HG03521 (cell line): ENCODE measurements at regions not wholly inside any gene's neighbourhood (a gene's known extent, or its start where the extent isn't known, plus 50 kb on each side); places are given as distances from the start of the nearest gene placed in this dataset.

Experiments
- ATAC-seq: cut with Tn5 transposase; IDR thresholded peaks from one replicate; pipeline ENCODE4 v1.9.1; 2021; ENCODE audit warnings: mild to moderate bottlenecking, moderate library complexity; ENCODE audit not compliant: unreplicated experiment

- ATAC-seq: no peak
Measured at GRCh38 chr10:3361640-3362039, 189.1 kb upstream of the PITRM1 start.

DNA sequence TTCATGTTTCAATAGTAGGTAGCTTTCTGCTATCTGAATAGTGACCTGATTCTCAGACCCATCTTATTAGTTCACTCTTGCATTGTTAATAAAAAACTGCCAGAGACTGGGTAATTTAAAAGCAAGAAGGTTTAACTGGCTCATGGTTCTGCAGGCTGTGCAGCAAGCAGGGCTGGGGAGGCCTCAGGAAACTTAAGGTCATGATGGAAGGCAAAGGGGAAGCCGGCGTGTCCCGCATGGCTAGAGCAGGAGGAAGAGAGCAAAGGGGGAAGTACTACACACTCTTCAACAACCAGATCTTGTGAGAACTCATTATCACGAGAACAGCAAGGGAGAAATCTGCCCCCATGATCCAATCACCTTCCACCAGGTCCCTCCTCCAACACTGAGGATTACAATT is 185.2 kb upstream of the PITRM1 start:
- ATAC-seq: no peak

DNA sequence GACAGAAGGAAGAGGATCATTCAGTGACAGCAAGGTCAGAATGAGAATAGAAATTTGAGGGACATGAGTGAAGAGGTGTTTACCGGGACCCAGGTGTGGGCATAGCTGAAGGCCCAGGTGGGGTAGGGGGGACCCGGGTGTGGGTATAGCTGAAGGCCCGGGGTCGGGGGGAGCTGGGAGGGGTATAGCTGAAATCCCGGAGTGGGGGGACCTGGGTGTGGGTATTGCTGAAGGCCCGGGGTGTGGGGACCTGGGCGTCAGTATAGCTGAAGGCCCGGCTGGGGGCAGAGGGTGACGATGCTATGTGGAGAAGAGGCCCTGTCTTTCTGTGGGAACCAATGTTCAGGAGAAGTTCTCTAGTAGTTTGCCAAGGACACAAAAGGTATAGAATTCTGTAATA is 183.0 kb upstream of the PITRM1 start:
- ATAC-seq: no peak

- no peak for ATAC-seq
Measured at GRCh38 chr10:3354174-3354900, 181.8 kb upstream of the PITRM1 start.

DNA sequence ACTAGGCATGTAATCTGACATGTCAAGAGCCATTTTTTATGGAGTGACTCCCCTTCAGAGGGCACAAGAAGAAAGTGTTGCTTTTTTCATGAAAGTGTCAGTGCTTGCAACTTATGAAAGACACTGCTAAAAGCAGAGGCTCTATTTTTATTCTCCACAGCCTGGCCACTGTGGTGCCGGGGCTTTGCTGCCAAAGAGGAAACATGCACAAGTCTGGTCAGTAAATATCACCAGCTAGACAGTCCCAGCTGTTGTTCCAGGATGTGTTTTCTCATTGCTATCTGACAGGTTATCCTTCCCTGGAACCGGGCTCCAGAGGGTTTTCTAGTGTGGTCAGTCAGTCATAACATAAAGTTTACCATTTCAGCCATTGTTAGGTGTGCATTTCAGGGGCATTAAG is 180.7 kb upstream of the PITRM1 start:
- ATAC-seq: no peak

- ATAC-seq: no peak
Measured at GRCh38 chr10:3350617-3351258, 178.2 kb upstream of the PITRM1 start.

DNA sequence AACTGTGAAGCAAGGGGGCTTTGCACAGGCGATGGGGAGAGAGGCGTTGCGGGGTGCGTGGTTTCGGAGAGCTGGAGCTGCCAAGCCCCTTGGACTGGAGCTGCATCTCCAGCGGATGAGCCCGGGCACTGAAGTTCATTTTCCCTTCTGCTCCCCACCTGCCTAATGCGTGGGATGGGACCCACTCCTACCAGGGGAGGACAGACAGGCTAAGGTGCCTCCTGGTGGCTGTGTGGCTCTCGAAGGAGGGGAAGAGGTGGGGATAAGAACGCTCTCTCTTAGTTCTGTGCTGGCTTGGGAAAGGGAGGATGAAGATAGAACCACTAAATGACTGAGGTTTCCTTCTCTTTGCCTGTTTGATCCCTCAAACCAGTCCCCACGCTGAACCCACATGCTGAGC is 177.6 kb upstream of the PITRM1 start:
- no peak for ATAC-seq

DNA sequence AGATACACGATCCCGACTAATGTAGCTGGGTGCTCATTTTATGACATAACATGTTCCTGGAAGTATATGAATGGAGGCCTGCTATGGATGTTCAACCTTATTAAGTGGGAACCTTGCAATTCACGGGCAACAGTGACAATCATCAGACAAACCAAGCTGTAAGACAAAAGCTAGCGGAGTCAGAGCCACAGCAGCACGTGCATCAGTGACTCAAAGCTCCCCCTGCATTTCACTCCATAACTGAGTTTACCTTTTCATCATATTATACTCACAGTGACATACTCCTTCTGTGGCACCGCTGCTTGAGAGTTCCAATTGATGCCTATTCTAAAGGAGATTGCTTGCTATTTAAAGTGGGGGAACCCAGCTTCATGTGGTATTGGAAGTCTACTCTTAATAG is 176.0 kb upstream of the PITRM1 start:
- ATAC-seq: no peak

- ATAC-seq: no peak
Measured at GRCh38 chr10:3347413-3348182, 175.0 kb upstream of the PITRM1 start.

DNA sequence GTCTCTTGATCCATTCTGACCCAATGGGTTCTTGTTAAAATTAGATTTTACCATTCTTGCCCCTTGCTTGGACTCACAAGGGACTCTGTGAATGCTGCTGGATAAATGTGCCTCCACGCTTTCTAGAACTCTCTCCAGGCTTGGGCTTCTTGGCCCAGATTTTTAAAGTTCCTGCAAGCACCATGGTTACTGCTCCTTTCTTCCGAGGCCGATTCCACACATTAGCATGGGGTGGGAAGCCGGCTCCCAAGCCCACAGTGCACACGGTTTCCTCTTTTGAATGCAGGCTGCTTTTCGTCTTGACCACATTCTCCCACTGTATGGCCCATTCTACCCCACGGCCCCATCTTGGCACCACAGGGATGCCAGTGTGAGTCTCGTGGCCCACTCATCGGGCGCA is 174.3 kb upstream of the PITRM1 start:
- no peak for ATAC-seq

DNA sequence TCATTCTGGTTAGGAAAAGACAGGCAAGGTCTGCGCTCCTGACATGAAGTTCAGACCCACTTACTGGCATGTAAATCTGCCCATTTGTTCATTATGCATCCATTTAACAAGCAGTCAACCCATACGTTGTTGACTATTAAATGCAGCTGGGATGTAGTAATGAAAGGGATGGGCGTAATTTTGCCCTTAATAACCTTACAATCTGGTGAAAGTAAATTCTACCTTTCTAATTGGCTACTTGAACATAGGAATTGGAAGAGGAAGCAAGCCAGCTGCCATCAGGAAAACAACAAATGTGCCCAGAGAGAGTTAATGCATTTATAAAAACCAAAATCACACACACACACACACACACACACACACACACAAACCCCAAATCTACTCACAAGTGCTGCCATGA is 170.2 kb upstream of the PITRM1 start:
- ATAC-seq: no peak

DNA sequence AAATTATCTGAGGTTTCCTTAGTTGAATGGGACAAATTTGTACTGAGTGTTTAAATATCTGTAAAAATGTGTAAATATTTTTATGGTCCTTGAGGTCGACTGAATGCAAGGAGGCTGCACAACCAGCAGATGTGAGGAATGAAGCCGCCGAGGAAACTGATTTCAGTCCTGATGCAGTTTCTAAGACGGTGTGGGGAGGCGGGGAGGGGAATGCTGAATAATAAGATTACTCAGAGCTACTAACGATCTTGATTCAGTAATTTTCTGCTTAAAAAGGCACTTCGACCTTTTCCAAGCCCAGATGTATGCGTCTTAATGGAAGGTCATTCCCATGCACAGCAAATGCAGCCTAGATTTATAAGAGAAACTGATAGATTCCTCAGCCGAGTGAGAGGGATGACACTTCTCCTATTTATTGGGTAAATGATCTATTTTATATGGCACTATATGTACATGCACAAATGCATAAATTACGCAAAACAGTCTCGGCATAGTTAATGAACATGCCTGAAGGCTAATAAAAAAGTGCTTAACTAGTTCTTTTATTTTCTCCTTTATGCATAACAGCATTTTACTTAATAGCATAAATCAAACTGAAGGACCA is 167.6 kb upstream of the PITRM1 start:
- no peak for ATAC-seq

DNA sequence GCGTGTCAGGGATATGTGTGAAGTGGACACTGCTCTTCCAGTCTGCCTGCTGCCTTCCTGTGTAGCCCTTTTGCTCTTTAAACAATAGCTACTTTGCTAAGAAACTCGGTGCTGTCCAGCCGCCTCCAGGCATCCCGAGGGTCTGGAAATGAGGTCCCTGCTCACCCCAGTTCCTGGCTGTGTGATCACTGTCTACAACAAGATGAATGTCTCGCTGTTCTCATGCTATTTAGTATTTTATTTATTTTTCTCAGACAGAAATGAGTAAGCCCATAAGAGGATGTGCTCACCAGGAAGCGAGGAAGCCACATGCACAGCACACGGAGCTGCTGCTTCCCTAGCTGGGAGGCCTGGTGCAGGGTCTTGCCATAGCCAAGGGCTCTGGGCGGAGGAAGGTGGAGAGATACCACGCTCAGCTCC is 167.0 kb upstream of the PITRM1 start:
- ATAC-seq: no peak

GRCh38 chr10:3339121-3339520 is 166.5 kb upstream of the PITRM1 start:
- ATAC-seq: no peak

DNA sequence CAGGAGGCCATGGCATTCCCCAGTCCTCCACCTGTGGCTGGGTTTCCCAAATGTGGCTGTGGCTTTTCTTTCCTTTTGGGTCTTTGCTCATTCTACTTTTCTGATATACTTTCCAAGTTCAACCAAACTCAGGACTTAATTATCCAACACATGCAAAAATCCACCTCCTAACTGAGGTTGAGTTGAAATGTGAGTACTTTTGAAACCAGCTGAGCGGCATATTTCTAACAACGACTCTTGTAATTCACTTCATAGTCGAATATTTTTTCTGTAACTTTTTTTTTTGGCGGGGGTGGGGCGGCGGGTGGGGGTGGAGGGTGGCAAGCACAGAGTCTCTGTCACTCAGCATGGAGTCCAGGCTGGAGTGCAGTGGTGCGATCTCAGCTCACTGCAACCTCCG is 165.2 kb upstream of the PITRM1 start:
- ATAC-seq: no peak

GRCh38 chr10:3336673-3337293 is 164.2 kb upstream of the PITRM1 start:
- ATAC-seq: no peak

DNA sequence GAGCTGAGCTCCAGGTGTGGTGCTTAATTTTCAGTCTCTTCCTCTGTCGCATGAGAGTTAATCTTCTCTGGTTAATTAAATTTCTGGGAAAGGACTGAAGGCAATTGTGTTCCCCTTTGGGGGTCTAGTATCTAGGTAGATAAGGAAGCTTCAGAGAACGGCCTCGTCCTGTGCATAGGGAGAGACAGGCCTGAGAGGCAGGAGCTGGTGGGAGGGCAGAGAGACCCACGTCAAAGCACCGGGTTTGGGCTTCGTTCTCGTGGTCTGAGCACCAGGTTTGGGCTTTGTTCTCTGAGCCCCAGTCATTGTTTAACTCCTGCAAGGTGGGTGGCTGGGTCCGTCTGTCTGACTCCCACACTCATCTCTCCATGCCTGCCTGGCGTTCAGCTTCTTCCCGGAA is 160.8 kb upstream of the PITRM1 start:
- no peak for ATAC-seq

DNA sequence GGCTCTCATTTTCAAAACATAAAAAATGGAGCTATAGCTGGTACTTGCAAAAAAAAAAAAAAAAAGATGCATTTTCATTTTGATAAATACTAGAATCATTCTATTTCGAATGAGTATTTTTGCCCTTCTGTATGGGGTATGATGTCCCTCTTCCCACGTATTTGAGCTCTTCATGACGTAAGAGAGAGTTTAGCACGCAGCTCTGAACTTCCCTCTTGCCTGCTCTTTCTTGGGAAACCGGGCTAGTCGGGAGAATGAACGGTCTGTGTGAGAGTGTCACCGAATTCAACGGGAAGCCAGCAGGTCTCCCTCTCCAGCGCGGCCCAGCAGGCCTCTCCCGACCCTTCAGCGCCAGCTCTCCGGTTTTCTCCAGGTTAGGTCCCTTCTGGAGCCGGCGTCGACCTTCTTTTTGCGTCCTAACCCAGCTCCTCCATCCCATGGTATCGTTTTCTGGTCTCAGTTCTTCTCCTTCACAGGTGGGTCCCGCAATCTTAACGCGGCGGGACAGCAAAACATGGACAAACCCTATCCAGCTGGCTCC is 159.2 kb upstream of the PITRM1 start:
- no peak for ATAC-seq

- no peak for ATAC-seq
Measured at GRCh38 chr10:3331187-3331586, 158.6 kb upstream of the PITRM1 start.

DNA sequence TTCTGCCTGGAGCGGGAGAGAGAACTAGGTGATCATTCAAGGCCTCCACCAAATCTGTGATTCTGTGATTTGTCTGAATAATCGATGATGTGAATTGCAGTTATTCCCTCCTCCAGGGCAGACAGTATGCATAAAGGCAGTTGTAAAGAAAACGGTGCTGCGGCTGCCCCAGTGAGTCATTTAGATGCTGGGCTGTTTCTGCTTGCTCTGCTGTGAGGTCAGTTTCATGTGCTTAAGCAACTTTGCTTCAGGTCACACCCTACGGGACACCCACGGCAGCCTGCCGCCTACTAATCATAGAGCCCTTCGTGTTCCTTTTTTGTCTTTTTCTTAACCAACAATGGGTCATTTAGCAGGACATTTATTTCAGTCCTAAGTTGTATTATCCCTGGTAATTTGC is 158.1 kb upstream of the PITRM1 start:
- no peak for ATAC-seq
